Spinal cord (tissue), 9 donors: ENCODE measurements at regions not wholly inside any gene's neighbourhood (a gene's known extent, or its start where the extent isn't known, plus 50 kb on each side); places are given as distances from the start of the nearest gene placed in this dataset.

ENCODE experiments used
- DNase-seq, 6 donors: peaks; one replicate each; pipeline versions ENCODE4 v3.0.0 to v3.0.0-alpha.2; 2013 to 2015; ENCODE audit warnings: low spot score in 6 of 6, low read depth in 4 of 6
- H3K27ac ChIP-seq: one replicate; pipeline ENCODE4 v1.5.1; 2013; ENCODE audit warnings: low read depth, low read length, control low read depth
- H3K27me3 ChIP-seq: one replicate; pipeline ENCODE4 v1.6.1; 2013; ENCODE audit warnings: low read length; ENCODE audit not compliant: control insufficient read depth, insufficient read depth
- H3K36me3 ChIP-seq: one replicate; pipeline ENCODE4 v1.6.1; 2013; ENCODE audit warnings: low read length; ENCODE audit not compliant: control insufficient read depth, insufficient read depth
- H3K4me1 ChIP-seq: one replicate; pipeline ENCODE4 v1.6.1; 2013; ENCODE audit warnings: low read length; ENCODE audit not compliant: control insufficient read depth, insufficient read depth
- H3K4me3 ChIP-seq: one replicate; pipeline ENCODE4 v1.5.1; 2013; ENCODE audit warnings: low read depth, low read length, control low read depth
- H3K9me3 ChIP-seq: one replicate; pipeline ENCODE4 v1.6.1; 2013; ENCODE audit warnings: low read length; ENCODE audit not compliant: control insufficient read depth, insufficient read depth
- WGBS: methylation state at CpG from one replicate; pipeline ENCODE4 v1.1.5; 2013; ENCODE audit warnings: missing lambda C conversion rate; ENCODE audit not compliant: insufficient coverage; 5-methylcytosine and 5-hydroxymethylcytosine counted together
- donor health status: healthy.

GRCh38 chr1:241423541-241424479 is 66.8 kb upstream of the RGS7 start:
- no peaks in the 10 kb centered on the region for H3K36me3 ChIP-seq
- H3K4me3 ChIP-seq = peak overlapping the region; percentile 43
- H3K9me3 ChIP-seq = peaks cover 2% of the 10 kb centered on the region
- peaks cover 7% of the 10 kb centered on the region for H3K4me1 ChIP-seq
- WGBS = 0% methylated on average over 60 of the region's 61 CpGs
- DNase-seq = peak in 3 of 6 donors; percentile 21 to 83 (median 77)
- no peak overlapping the region for H3K27ac ChIP-seq
- peaks cover 9% of the 10 kb centered on the region for H3K27me3 ChIP-seq

DNA sequence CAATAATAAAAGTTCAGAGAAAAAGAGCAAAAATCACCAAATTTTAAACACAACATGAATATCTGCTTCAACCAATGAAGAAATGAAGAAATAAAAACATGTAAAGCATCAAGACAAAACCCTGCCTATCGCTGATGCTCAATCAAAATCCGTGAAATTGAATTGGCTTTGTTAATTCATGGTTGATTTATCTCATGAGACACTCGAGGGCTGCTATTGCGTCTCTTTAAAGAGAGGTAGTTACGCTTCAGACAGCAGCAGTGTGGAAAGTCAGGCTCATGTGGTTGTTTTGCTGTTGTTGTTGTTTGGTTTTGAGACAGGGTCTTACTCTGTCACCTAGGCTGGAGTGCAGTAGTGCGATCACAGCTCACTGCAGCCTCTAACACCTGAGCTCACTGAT is 65.5 kb upstream of the RGS7 start:
- DNase-seq = peak in 2 of 6 donors; percentile 17 to 80
- Histone ChIP-seq H3K4me1 (peaks cover 7% of the 10 kb centered on the region), H3K9me3 (peaks cover 2% of the 10 kb centered on the region), H3K27ac (no peak overlapping the region), H3K27me3 (peaks cover 9% of the 10 kb centered on the region), H3K36me3 (no peaks in the 10 kb centered on the region), H3K4me3 (no peak overlapping the region)
- WGBS = 40% methylated on average over 5 of the region's 6 CpGs

DNA sequence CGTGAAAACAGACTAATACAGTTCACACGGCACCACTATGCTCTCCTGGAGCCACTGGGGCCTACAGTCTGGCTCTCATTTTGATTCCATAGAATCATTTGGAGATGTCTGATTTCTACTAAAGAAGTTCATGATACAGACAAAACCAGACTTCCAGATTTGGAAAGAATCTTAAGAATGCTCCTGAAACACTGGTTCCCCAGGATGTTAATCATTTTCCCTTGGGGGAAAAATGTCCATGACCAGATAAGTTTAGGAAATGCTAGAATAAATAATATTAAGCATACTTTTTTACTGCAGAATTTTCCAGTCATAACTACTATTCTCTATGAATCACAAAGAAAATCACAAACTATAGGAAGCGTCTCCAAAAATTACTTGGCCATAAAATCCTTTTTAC is 63.0 kb upstream of the RGS7 start:
- no peaks in the 10 kb centered on the region for H3K36me3 ChIP-seq
- H3K4me3 ChIP-seq = no peak overlapping the region
- DNase-seq = no peak
- H3K27ac ChIP-seq = no peak overlapping the region
- peaks cover 7% of the 10 kb centered on the region for H3K4me1 ChIP-seq
- H3K27me3 ChIP-seq = peaks cover 9% of the 10 kb centered on the region
- no peaks in the 10 kb centered on the region for H3K9me3 ChIP-seq
- 100% methylated on average over 2 of the region's 3 CpGs for WGBS

GRCh38 chr1:241417258-241417657 is 60.3 kb upstream of the RGS7 start:
- Histone ChIP-seq H3K27ac (no peak overlapping the region), H3K9me3 (no peaks in the 10 kb centered on the region), H3K4me3 (no peak overlapping the region), H3K27me3 (no peaks in the 10 kb centered on the region), H3K4me1 (no peaks in the 10 kb centered on the region), H3K36me3 (no peaks in the 10 kb centered on the region)
- peak in 2 of 6 donors; percentile 6 to 43 for DNase-seq
- 0% methylated on average over 1 of the region's 1 CpG for WGBS

GRCh38 chr1:241413974-241414373 is 57.0 kb upstream of the RGS7 start:
- WGBS = 100% methylated on average over 2 of the region's 3 CpGs

DNA sequence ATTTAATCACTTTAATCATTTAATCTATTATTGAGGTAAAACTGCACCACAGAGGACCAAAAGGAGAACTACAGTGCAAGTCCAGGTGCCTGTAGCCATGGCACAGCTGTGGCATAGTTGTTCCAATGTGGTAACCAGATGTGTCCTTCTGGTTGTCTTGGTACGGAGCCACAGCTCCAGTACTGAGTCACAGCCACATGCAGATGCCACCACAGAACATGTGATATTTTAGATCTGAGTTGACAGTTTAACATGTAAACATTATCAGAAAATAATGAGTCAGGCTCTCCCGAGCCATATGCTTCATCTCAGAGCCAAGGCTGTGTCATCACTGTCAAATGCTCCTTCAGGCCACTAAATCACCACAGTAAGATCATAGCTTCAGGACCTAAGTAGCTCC is 56.4 kb upstream of the RGS7 start:
- no peak overlapping the region for H3K4me3 ChIP-seq
- no peak overlapping the region for H3K27ac ChIP-seq
- H3K9me3 ChIP-seq = no peaks in the 10 kb centered on the region
- no peaks in the 10 kb centered on the region for H3K4me1 ChIP-seq
- no peak for DNase-seq
- no peaks in the 10 kb centered on the region for H3K36me3 ChIP-seq
- H3K27me3 ChIP-seq = no peaks in the 10 kb centered on the region
- no CpG with 5 or more reads among the region's 2 CpGs for WGBS

More at GRCh38 chr1:241413974-241414373, 57.0 kb upstream of the RGS7 start:
- DNase-seq = no peak
- no peak overlapping the region for H3K27ac ChIP-seq
- no peaks in the 10 kb centered on the region for H3K27me3 ChIP-seq
- no peaks in the 10 kb centered on the region for H3K9me3 ChIP-seq
- H3K4me3 ChIP-seq = no peak overlapping the region
- no peaks in the 10 kb centered on the region for H3K4me1 ChIP-seq
- no peaks in the 10 kb centered on the region for H3K36me3 ChIP-seq

GRCh38 chr1:241412646-241413045 is 55.6 kb upstream of the RGS7 start:
- H3K36me3 ChIP-seq = no peaks in the 10 kb centered on the region
- H3K4me1 ChIP-seq = no peaks in the 10 kb centered on the region
- H3K9me3 ChIP-seq = no peaks in the 10 kb centered on the region
- no peaks in the 10 kb centered on the region for H3K27me3 ChIP-seq
- H3K27ac ChIP-seq = no peak overlapping the region
- 92% methylated on average over 3 of the region's 4 CpGs for WGBS
- DNase-seq = no peak
- no peak overlapping the region for H3K4me3 ChIP-seq

- WGBS = no CpG with 5 or more reads among the region's 6 CpGs
- no peaks in the 10 kb centered on the region for H3K27me3 ChIP-seq
- H3K9me3 ChIP-seq = no peaks in the 10 kb centered on the region
- no peaks in the 10 kb centered on the region for H3K4me1 ChIP-seq
- no peak overlapping the region for H3K27ac ChIP-seq
- no peaks in the 10 kb centered on the region for H3K36me3 ChIP-seq
- H3K4me3 ChIP-seq = no peak overlapping the region
- DNase-seq = no peak
These were observed 54.9 kb upstream of the RGS7 start for GRCh38 chr1:241411776-241412338.

DNA sequence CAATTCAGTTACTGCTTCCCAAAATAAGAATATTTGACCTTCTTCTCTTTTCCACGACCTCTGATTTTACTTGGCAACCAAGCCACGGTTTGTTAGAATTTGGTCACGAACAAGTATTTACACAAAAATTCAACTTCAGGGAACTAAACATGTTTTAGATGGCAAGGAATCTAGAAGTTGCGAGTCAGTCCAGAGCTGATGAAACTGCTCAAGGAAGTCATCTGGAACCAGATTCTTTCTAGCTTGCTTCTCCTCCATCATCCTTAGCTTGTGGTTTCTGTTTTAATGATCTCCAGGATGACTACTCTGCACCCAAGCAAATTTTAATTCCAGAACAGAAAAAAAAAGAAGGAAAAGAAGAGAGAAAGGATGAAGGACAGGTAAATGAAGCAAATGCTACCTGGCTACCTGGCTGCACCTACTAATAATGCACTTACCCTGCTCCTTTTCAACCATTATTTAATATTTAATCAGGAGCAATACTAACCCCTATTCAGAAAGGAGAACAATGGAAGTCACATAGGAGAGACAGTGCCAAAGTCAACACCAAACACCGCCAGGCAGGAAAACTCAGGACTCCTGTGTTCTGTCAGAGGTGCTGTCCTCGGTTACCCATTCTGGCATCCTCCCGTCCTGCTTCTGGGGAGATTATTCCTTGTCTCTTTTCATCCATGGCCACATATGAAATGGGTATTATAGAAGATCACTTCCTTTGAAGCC is 54.2 kb upstream of the RGS7 start:
- DNase-seq = no peak
- H3K36me3 ChIP-seq = no peaks in the 10 kb centered on the region
- H3K4me1 ChIP-seq = no peaks in the 10 kb centered on the region
- H3K27ac ChIP-seq = no peak overlapping the region
- WGBS = 71% methylated on average over 1 of the region's 7 CpGs
- H3K9me3 ChIP-seq = no peaks in the 10 kb centered on the region
- H3K4me3 ChIP-seq = no peak overlapping the region
- no peaks in the 10 kb centered on the region for H3K27me3 ChIP-seq
